ENCODE measurements at regions not wholly inside any gene's neighbourhood (a gene's known extent, or its start where the extent isn't known, plus 50 kb on each side); places are given as distances from the start of the nearest gene placed in this dataset.

- H3K9me3 ChIP-seq = no peaks in the 10 kb centered on the region
- H3K4me3 ChIP-seq = no peak overlapping the region
- WGBS, 2 donors = 78 to 91% methylated on average over 2 of the region's 2 CpGs
- H3K27me3 ChIP-seq = no peaks in the 10 kb centered on the region
- TF ChIP-seq CTCF (IDR thresholded peaks at IDR 0.05) (no peak), POLR2A (IDR thresholded peaks at IDR 0.05) (no peak)
- H3K36me3 ChIP-seq (replicated peaks in 1 of 2; ENCODE audit: insufficient read depth in 1 of 2, low read depth in 2 of 2) = no peaks in the 10 kb centered on the region
- H3K27ac ChIP-seq = no peak overlapping the region
- intact Hi-C loops (cut with DNase I) = no loop called here
- no peaks in the 10 kb centered on the region for H3K4me1 ChIP-seq
- DNase-seq (no peak), ATAC-seq (no peak)
Measured at GRCh38 chr20:40046703-40047102, 642.3 kb downstream of the MAFB start.

DNA sequence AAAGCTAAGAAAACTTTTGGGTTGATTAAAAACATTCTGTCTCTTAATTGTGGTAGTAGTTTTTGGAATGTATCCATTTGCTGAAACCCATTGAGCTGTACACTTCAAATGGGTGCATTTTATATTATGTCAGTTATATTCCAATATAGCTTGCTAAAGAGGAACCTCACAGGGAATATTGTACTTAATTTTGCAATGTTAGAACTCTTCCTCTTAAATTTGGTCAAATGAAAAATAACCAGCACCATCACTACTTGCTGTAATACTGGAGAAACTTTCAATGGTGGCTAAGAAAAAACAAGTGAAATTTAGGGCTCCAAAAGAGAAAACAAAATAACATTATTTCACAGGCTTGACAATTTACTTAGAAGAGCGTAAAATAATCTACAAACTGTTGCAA, 651.5 kb downstream of the MAFB start:
- no peaks in the 10 kb centered on the region for H3K27me3 ChIP-seq
- 74 to 78% methylated on average over 1 of the region's 1 CpG for WGBS, 2 donors
- H3K4me3 ChIP-seq = no peak overlapping the region
- DNase-seq (no peak), ATAC-seq (no peak)
- no peak for TF ChIP-seq CTCF (IDR thresholded peaks at IDR 0.05)
- no peak for TF ChIP-seq POLR2A (IDR thresholded peaks at IDR 0.05)
- H3K4me1 ChIP-seq = no peaks in the 10 kb centered on the region
- H3K9me3 ChIP-seq = no peaks in the 10 kb centered on the region
- H3K36me3 ChIP-seq (replicated peaks in 1 of 2; ENCODE audit: insufficient read depth in 1 of 2, low read depth in 2 of 2) = no peaks in the 10 kb centered on the region
- no peak overlapping the region for H3K27ac ChIP-seq
- intact Hi-C loops (cut with DNase I) = no loop called here

DNA sequence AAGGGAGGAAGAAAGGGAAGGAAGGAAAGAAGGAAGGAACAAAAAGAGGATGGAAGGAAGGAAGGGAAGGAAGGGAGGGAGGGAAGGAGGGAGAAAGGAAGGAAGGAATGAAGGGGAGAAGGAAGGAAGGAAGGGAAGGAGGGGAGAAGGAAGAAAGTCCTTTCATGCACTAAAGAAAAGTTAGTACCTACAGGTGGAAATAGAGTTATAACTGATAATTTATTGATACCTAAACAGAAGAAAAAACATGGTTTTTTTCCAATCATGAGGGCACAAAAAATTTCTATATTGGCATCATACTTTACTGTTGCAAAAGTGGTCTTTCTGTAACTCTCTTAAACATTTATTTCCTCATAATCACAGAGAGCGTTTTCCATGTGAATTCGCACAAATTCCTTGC, 659.4 kb downstream of the MAFB start:
- DNase-seq = no peak
- 61 to 69% methylated on average over 2 of the region's 2 CpGs for WGBS, 2 donors
- intact Hi-C loops (cut with DNase I) = no loop called here
- no peak for ATAC-seq
- Histone ChIP-seq H3K4me1 (no peaks in the 10 kb centered on the region), H3K4me3 (no peak overlapping the region), H3K36me3 (replicated peaks in 1 of 2; ENCODE audit: insufficient read depth in 1 of 2, low read depth in 2 of 2) (no peaks in the 10 kb centered on the region), H3K9me3 (no peaks in the 10 kb centered on the region), H3K27ac (no peak overlapping the region), H3K27me3 (no peaks in the 10 kb centered on the region)
- TF ChIP-seq CTCF (IDR thresholded peaks at IDR 0.05) = no peak
- TF ChIP-seq POLR2A (IDR thresholded peaks at IDR 0.05) = no peak

GRCh38 chr20:40019510-40019909, 669.5 kb downstream of the MAFB start:
- Histone ChIP-seq H3K4me1 (no peaks in the 10 kb centered on the region), H3K4me3 (no peak overlapping the region), H3K9me3 (no peaks in the 10 kb centered on the region), H3K36me3 (replicated peaks in 1 of 2; ENCODE audit: insufficient read depth in 1 of 2, low read depth in 2 of 2) (no peaks in the 10 kb centered on the region), H3K27ac (no peak overlapping the region), H3K27me3 (no peaks in the 10 kb centered on the region)
- ATAC-seq (no peak), DNase-seq (peak in 2 of 4 donors; percentile 12 to 21)
- TF ChIP-seq POLR2A (IDR thresholded peaks at IDR 0.05) (no peak), CTCF (IDR thresholded peaks at IDR 0.05) (no peak)
- WGBS, 2 donors = 11 to 19% methylated on average over 5 of the region's 5 CpGs
- intact Hi-C loops (cut with DNase I) = no loop called here

- intact Hi-C loops (cut with DNase I) = no loop called here
- Histone ChIP-seq H3K27me3 (no peaks in the 10 kb centered on the region), H3K36me3 (replicated peaks in 1 of 2; ENCODE audit: insufficient read depth in 1 of 2, low read depth in 2 of 2) (no peaks in the 10 kb centered on the region), H3K9me3 (no peaks in the 10 kb centered on the region), H3K4me3 (no peak overlapping the region), H3K4me1 (no peaks in the 10 kb centered on the region), H3K27ac (no peak overlapping the region)
- no peak for ATAC-seq
- no peak for DNase-seq
- no peak for TF ChIP-seq POLR2A (IDR thresholded peaks at IDR 0.05)
- TF ChIP-seq CTCF (IDR thresholded peaks at IDR 0.05) = no peak
- WGBS, 2 donors = 11 to 37% methylated on average over 1 of the region's 1 CpG
Measured at GRCh38 chr20:40017765-40018164, 671.3 kb downstream of the MAFB start.

Measured in body of pancreas (tissue), 4 donors.